BLaER1 treated with 17β-estradiol and CSF1 and Interleukin-3, amounts not matched to agents 10 nM and 100 nM (cell line): ENCODE measurements at regions not wholly inside any gene's neighbourhood (a gene's known extent, or its start where the extent isn't known, plus 50 kb on each side); places are given as distances from the start of the nearest gene placed in this dataset.

Experiments
- H3K27ac ChIP-seq, 11 experiments: shearing (Covaris generic); formaldehyde crosslinking; 2 replicates each; pipeline ENCODE4 v1.8.1; 2022
- H3K27me3 ChIP-seq, 11 experiments: shearing (Covaris generic); formaldehyde crosslinking; 2 replicates each; pipeline ENCODE4 v1.8.1; 2022
- H3K36me3 ChIP-seq, 11 experiments: shearing (Covaris generic); formaldehyde crosslinking; 2 replicates each; pipeline ENCODE4 v1.8.1; 2022
- H3K4me1 ChIP-seq, 10 experiments: shearing (Covaris generic); formaldehyde crosslinking; 2 replicates each; pipeline ENCODE4 v1.8.1; 2022
- H3K4me2 ChIP-seq, 11 experiments: shearing (Covaris generic); formaldehyde crosslinking; 2 replicates each; pipeline ENCODE4 v1.8.1; 2022
- H3K4me3 ChIP-seq, 10 experiments: shearing (Covaris generic); formaldehyde crosslinking; 2 replicates each; pipeline ENCODE4 v1.8.1; 2022
- H3K9ac ChIP-seq, 11 experiments: shearing (Covaris generic); formaldehyde crosslinking; 2 replicates each; pipeline ENCODE4 v1.8.1; 2022
- H3K9me3 ChIP-seq, 11 experiments: shearing (Covaris generic); formaldehyde crosslinking; replicated peaks in 1 of 11; 2 replicates each; pipeline ENCODE4 v1.8.1; 2022
- H4K20me1 ChIP-seq, 11 experiments: shearing (Covaris generic); formaldehyde crosslinking; 2 replicates each; pipeline ENCODE4 v1.8.1; 2022
- Cebpa-rat ChIP-seq, 11 experiments: shearing (Covaris generic); IDR thresholded peaks; 2 replicates each; pipeline ENCODE4 v1.8.1; 2022

GRCh38 chr11:92511522-92512203, 287.0 kb downstream of the FAT3 start:
- Histone ChIP-seq H3K4me1 (no peaks in the 10 kb centered on the region), H3K4me3 (no peak overlapping the region), H3K4me2 (no peak overlapping the region), H4K20me1 (no peaks in the 10 kb centered on the region), H3K9me3 (no peaks in the 10 kb centered on the region), H3K27me3 (no peaks in the 10 kb centered on the region), H3K9ac (no peak overlapping the region), H3K36me3 (no peaks in the 10 kb centered on the region), H3K27ac (no peak overlapping the region)
- no peak for TF ChIP-seq Cebpa-rat (IDR thresholded peaks at IDR 0.05)

- TF ChIP-seq Cebpa-rat (IDR thresholded peaks at IDR 0.05): no peak
- Histone ChIP-seq H3K4me1 (no peaks in the 10 kb centered on the region), H3K27me3 (no peaks in the 10 kb centered on the region), H3K4me2 (no peak overlapping the region), H3K36me3 (no peaks in the 10 kb centered on the region), H4K20me1 (no peaks in the 10 kb centered on the region), H3K9ac (no peak overlapping the region), H3K27ac (no peak overlapping the region), H3K9me3 (peaks cover 0 to 5% (median 0%) of the 10 kb centered on the region in 11 experiments; a peak in 2 of 22 replicates), H3K4me3 (no peak overlapping the region)
Observed at GRCh38 chr11:92512204-92512569, 287.6 kb downstream of the FAT3 start.

GRCh38 chr11:92523611-92524010, 299.0 kb downstream of the FAT3 start:
- Histone ChIP-seq H3K4me2 (no peak overlapping the region), H3K9ac (no peak overlapping the region), H3K36me3 (no peaks in the 10 kb centered on the region), H3K9me3 (no peaks in the 10 kb centered on the region), H3K27me3 (no peaks in the 10 kb centered on the region), H3K4me1 (no peaks in the 10 kb centered on the region), H3K27ac (no peak overlapping the region), H3K4me3 (no peak overlapping the region), H4K20me1 (no peaks in the 10 kb centered on the region)
- no peak for TF ChIP-seq Cebpa-rat (IDR thresholded peaks at IDR 0.05)

GRCh38 chr11:92524542-92524941, 299.9 kb downstream of the FAT3 start:
- Histone ChIP-seq H3K9ac (no peak overlapping the region), H3K4me1 (no peaks in the 10 kb centered on the region), H3K9me3 (no peaks in the 10 kb centered on the region), H3K4me2 (no peak overlapping the region), H3K4me3 (no peak overlapping the region), H4K20me1 (no peaks in the 10 kb centered on the region), H3K36me3 (no peaks in the 10 kb centered on the region), H3K27ac (no peak overlapping the region), H3K27me3 (no peaks in the 10 kb centered on the region)
- TF ChIP-seq Cebpa-rat (IDR thresholded peaks at IDR 0.05): no peak

- Histone ChIP-seq H3K4me1 (no peaks in the 10 kb centered on the region), H3K4me3 (no peak overlapping the region), H3K27me3 (no peaks in the 10 kb centered on the region), H3K9me3 (no peaks in the 10 kb centered on the region), H3K4me2 (no peak overlapping the region), H3K9ac (no peak overlapping the region), H3K27ac (no peak overlapping the region), H4K20me1 (no peaks in the 10 kb centered on the region), H3K36me3 (no peaks in the 10 kb centered on the region)
- no peak for TF ChIP-seq Cebpa-rat (IDR thresholded peaks at IDR 0.05)
Observed at GRCh38 chr11:92527467-92527866, 302.8 kb downstream of the FAT3 start.

- H3K27ac ChIP-seq: no peak overlapping the region
- no peaks in the 10 kb centered on the region for H3K4me1 ChIP-seq
- H3K4me2 ChIP-seq: no peak overlapping the region
- TF ChIP-seq Cebpa-rat (IDR thresholded peaks at IDR 0.05): no peak
- H3K27me3 ChIP-seq: no peaks in the 10 kb centered on the region
- H4K20me1 ChIP-seq: no peaks in the 10 kb centered on the region
- no peaks in the 10 kb centered on the region for H3K36me3 ChIP-seq
- H3K4me3 ChIP-seq: no peak overlapping the region
- H3K9ac ChIP-seq: no peak overlapping the region
- H3K9me3 ChIP-seq: no peaks in the 10 kb centered on the region
Observed at GRCh38 chr11:92528001-92528400, 303.4 kb downstream of the FAT3 start.

- Histone ChIP-seq H3K36me3 (no peaks in the 10 kb centered on the region), H3K27ac (no peak overlapping the region), H4K20me1 (no peaks in the 10 kb centered on the region), H3K4me2 (no peak overlapping the region), H3K9me3 (no peaks in the 10 kb centered on the region), H3K9ac (no peak overlapping the region), H3K27me3 (no peaks in the 10 kb centered on the region), H3K4me3 (no peak overlapping the region), H3K4me1 (no peaks in the 10 kb centered on the region)
- TF ChIP-seq Cebpa-rat (IDR thresholded peaks at IDR 0.05): no peak
Observed at GRCh38 chr11:92531065-92531739, 306.6 kb downstream of the FAT3 start.

GRCh38 chr11:92533657-92534335, 309.2 kb downstream of the FAT3 start:
- no peak overlapping the region for H3K4me2 ChIP-seq
- no peak overlapping the region for H3K4me3 ChIP-seq
- no peaks in the 10 kb centered on the region for H4K20me1 ChIP-seq
- TF ChIP-seq Cebpa-rat (IDR thresholded peaks at IDR 0.05): no peak
- H3K9me3 ChIP-seq: no peaks in the 10 kb centered on the region
- H3K4me1 ChIP-seq: no peaks in the 10 kb centered on the region
- no peaks in the 10 kb centered on the region for H3K36me3 ChIP-seq
- no peak overlapping the region for H3K27ac ChIP-seq
- H3K27me3 ChIP-seq: no peaks in the 10 kb centered on the region
- H3K9ac ChIP-seq: no peak overlapping the region

GRCh38 chr11:92536883-92537282, 312.3 kb downstream of the FAT3 start:
- TF ChIP-seq Cebpa-rat (IDR thresholded peaks at IDR 0.05): no peak
- Histone ChIP-seq H3K9ac (no peak overlapping the region), H3K9me3 (no peaks in the 10 kb centered on the region), H3K4me3 (no peak overlapping the region), H3K4me2 (no peak overlapping the region), H3K36me3 (no peaks in the 10 kb centered on the region), H3K27ac (no peak overlapping the region), H3K27me3 (no peaks in the 10 kb centered on the region), H3K4me1 (peaks cover 18 to 25% (median 22%) of the 10 kb centered on the region in 10 experiments), H4K20me1 (no peaks in the 10 kb centered on the region)
